ENCODE measurements at regions not wholly inside any gene's neighbourhood (a gene's known extent, or its start where the extent isn't known, plus 50 kb on each side); places are given as distances from the start of the nearest gene placed in this dataset.

GRCh38 chr21:25254491-25255174 is 352.6 kb downstream of the MRPL39 start:
- TF ChIP-seq CTCF (IDR thresholded peaks at IDR 0.05) (no peak), EZH2 (IDR thresholded peaks at IDR 0.05; ENCODE audit: borderline replicate concordance, insufficient read depth, low read depth, low read length, poor library complexity, severe bottlenecking) (no peak)

All from B cell (primary cell).